ENCODE measurements at regions not wholly inside any gene's neighbourhood (a gene's known extent, or its start where the extent isn't known, plus 50 kb on each side); places are given as distances from the start of the nearest gene placed in this dataset.

GRCh38 chr4:175986668-175987067 is 79.0 kb upstream of the WDR17 start:
- H3K36me3 ChIP-seq (replicated peaks in 1 of 2; ENCODE audit: insufficient read depth in 1 of 2, low read depth in 2 of 2), result no peaks in the 10 kb centered on the region
- DNase-seq (no peak), ATAC-seq (no peak)
- H3K27ac ChIP-seq, result no peak overlapping the region
- WGBS, 2 donors, result 44 to 48% methylated on average over 1 of the region's 1 CpG
- no peak overlapping the region for H3K4me3 ChIP-seq
- TF ChIP-seq, protein P1, sequence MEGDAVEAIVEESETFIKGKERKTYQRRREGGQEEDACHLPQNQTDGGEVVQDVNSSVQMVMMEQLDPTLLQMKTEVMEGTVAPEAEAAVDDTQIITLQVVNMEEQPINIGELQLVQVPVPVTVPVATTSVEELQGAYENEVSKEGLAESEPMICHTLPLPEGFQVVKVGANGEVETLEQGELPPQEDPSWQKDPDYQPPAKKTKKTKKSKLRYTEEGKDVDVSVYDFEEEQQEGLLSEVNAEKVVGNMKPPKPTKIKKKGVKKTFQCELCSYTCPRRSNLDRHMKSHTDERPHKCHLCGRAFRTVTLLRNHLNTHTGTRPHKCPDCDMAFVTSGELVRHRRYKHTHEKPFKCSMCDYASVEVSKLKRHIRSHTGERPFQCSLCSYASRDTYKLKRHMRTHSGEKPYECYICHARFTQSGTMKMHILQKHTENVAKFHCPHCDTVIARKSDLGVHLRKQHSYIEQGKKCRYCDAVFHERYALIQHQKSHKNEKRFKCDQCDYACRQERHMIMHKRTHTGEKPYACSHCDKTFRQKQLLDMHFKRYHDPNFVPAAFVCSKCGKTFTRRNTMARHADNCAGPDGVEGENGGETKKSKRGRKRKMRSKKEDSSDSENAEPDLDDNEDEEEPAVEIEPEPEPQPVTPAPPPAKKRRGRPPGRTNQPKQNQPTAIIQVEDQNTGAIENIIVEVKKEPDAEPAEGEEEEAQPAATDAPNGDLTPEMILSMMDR (IDR thresholded peaks at IDR 0.05), result no peak
- no peak for TF ChIP-seq POLR2A (IDR thresholded peaks at IDR 0.05)
- no peaks in the 10 kb centered on the region for H3K4me1 ChIP-seq
- no peaks in the 10 kb centered on the region for H3K27me3 ChIP-seq
- H3K9me3 ChIP-seq, result no peaks in the 10 kb centered on the region
- intact Hi-C loops (cut with DNase I), result no loop called here

DNA sequence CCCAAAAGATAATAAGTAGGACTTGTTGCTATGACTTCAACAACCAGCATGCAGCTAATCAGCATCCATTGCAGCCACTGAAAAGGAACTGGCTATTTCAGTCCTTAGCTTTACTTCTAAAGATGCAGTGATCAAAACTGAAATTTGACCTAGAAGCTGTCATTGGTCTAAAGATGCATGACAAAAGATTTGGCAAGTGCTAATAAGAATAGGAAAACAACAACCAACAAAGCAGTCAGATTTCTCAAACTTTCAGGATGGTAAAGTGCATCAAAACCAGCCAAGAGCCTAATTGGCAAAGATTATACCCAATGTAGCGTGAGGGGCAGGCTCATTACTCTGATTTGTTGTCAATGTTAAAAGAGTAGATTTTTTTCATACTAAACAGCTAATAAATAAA is 77.1 kb upstream of the WDR17 start:
- no peak overlapping the region for H3K4me3 ChIP-seq
- intact Hi-C loops (cut with DNase I), result no loop called here
- no peak for ATAC-seq
- 73 to 83% methylated on average over 1 of the region's 1 CpG for WGBS, 2 donors
- TF ChIP-seq, protein P1 (IDR thresholded peaks at IDR 0.05), result no peak
- TF ChIP-seq POLR2A (IDR thresholded peaks at IDR 0.05), result no peak
- no peaks in the 10 kb centered on the region for H3K9me3 ChIP-seq
- H3K36me3 ChIP-seq (replicated peaks in 1 of 2; ENCODE audit: insufficient read depth in 1 of 2, low read depth in 2 of 2), result no peaks in the 10 kb centered on the region
- no peaks in the 10 kb centered on the region for H3K4me1 ChIP-seq
- H3K27me3 ChIP-seq, result no peaks in the 10 kb centered on the region
- H3K27ac ChIP-seq, result no peak overlapping the region
- no peak for DNase-seq

GRCh38 chr4:175996206-175996605 is 69.4 kb upstream of the WDR17 start:
- H3K9me3 ChIP-seq, result no peaks in the 10 kb centered on the region
- ATAC-seq, result no peak
- H3K27me3 ChIP-seq, result no peaks in the 10 kb centered on the region
- no peak overlapping the region for H3K27ac ChIP-seq
- H3K4me3 ChIP-seq, result no peak overlapping the region
- intact Hi-C loops (cut with DNase I), result no loop called here
- DNase-seq, result no peak
- TF ChIP-seq, protein P1 (IDR thresholded peaks at IDR 0.05), result no peak
- no peak for TF ChIP-seq POLR2A (IDR thresholded peaks at IDR 0.05)
- no peaks in the 10 kb centered on the region for H3K36me3 ChIP-seq (replicated peaks in 1 of 2; ENCODE audit: insufficient read depth in 1 of 2, low read depth in 2 of 2)
- H3K4me1 ChIP-seq, result peaks cover 5% of the 10 kb centered on the region

DNA sequence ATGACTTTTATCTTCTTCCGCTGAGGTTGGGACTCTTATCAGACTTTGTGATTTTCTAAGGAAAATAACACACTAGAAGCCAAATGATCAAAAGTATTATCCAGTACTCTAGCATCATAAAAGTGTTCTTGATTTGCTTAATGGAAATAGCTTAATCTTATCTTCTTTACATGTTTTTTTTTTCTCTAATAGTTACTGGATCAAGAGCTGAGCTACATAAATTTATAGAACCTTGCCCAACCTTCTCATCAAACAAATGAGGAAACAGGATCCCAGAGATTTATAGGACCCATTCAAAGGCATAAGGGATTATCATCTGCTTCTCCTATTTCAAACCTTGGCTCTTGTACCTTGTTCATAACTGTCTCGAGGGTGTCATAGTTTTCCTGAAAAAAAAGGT is 68.3 kb upstream of the WDR17 start:
- TF ChIP-seq POLR2A (IDR thresholded peaks at IDR 0.05), result no peak
- TF ChIP-seq, protein P1 (IDR thresholded peaks at IDR 0.05), result no peak
- Histone ChIP-seq H3K27ac (no peak overlapping the region), H3K36me3 (replicated peaks in 1 of 2; ENCODE audit: insufficient read depth in 1 of 2, low read depth in 2 of 2) (no peaks in the 10 kb centered on the region), H3K4me3 (no peak overlapping the region), H3K4me1 (peaks cover 16% of the 10 kb centered on the region), H3K9me3 (no peaks in the 10 kb centered on the region), H3K27me3 (no peaks in the 10 kb centered on the region)
- WGBS, 2 donors, result 51 to 61% methylated on average over 2 of the region's 2 CpGs
- ATAC-seq, result no peak
- intact Hi-C loops (cut with DNase I), result no loop called here
- DNase-seq, result no peak

DNA sequence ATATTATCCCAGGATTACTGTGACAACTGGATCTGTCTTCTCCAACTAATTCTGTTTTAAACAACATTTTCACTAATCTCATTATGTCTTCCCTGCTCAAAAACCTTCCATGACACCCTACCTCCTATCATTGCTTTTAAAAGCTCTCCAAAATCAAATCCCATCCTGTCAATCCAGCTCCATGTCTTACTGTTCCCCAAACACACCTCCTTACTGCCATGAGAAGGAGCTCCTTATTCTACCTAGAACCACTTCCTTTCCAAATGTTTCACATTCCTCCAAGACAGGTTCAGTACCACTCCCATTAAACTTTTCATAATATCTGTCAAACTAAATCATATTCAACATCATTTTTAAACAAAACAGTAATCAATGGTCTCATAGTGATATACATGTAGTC is 66.9 kb upstream of the WDR17 start:
- Histone ChIP-seq H3K36me3 (replicated peaks in 1 of 2; ENCODE audit: insufficient read depth in 1 of 2, low read depth in 2 of 2) (no peaks in the 10 kb centered on the region), H3K4me1 (peaks cover 17% of the 10 kb centered on the region), H3K27ac (no peak overlapping the region), H3K27me3 (no peaks in the 10 kb centered on the region), H3K9me3 (no peaks in the 10 kb centered on the region), H3K4me3 (no peak overlapping the region)
- no peak for DNase-seq
- intact Hi-C loops (cut with DNase I), result no loop called here
- ATAC-seq, result no peak
- TF ChIP-seq, protein P1 (IDR thresholded peaks at IDR 0.05), result no peak
- no peak for TF ChIP-seq POLR2A (IDR thresholded peaks at IDR 0.05)
